NT2/D1 (cell line): ENCODE measurements at regions not wholly inside any gene's neighbourhood (a gene's known extent, or its start where the extent isn't known, plus 50 kb on each side); places are given as distances from the start of the nearest gene placed in this dataset.

Experiments
- SUZ12 ChIP-seq: IDR thresholded peaks from 2 replicates; pipeline ENCODE4 v1.6.1; 2011; ENCODE audit not compliant: insufficient read length, insufficient read depth; ENCODE audit errors: extremely low read depth
- YY1 ChIP-seq: IDR thresholded peaks from 2 replicates; pipeline ENCODE4 v1.6.1; 2011; ENCODE audit not compliant: insufficient read length, insufficient read depth
- ZNF274 ChIP-seq: IDR thresholded peaks from 2 replicates; pipeline ENCODE4 v1.6.1; 2011; ENCODE audit warnings: mild to moderate bottlenecking, low read depth, low read length

- TF ChIP-seq SUZ12 = no peak
- no peak for TF ChIP-seq YY1
- TF ChIP-seq ZNF274 = no peak
Measured at GRCh38 chr21:35225573-35225972, 176.5 kb upstream of the RUNX1 start.
